ENCODE measurements at regions not wholly inside any gene's neighbourhood (a gene's known extent, or its start where the extent isn't known, plus 50 kb on each side); places are given as distances from the start of the nearest gene placed in this dataset.
"Not testable (repeated sequence)": the region's sequence is repeated elsewhere in the genome, so short reads cannot be mapped to it uniquely, and the experiment has no call there.

GRCh38 chr4:12016729-12017128, 588.0 kb upstream of the HS3ST1 start:
- Histone ChIP-seq H3K4me1 (ENCODE audit: control insufficient read depth, insufficient read depth, low read length) (no peaks in the 10 kb centered on the region), H3K9ac (ENCODE audit: low read depth, low read length) (no peak overlapping the region), H3K9me3 (replicated peaks; ENCODE audit: low read length) (peaks cover 3% of the 10 kb centered on the region), H3K27me3 (ENCODE audit: control insufficient read depth, insufficient read depth, low read length) (no peaks in the 10 kb centered on the region), H3K4me2 (ENCODE audit: low read length) (no peak overlapping the region), H3K4me3 (ENCODE audit: low read length) (no peak overlapping the region), H3K36me3 (ENCODE audit: insufficient read depth, low read length) (no peaks in the 10 kb centered on the region)

- Histone ChIP-seq H3K36me3 (ENCODE audit: insufficient read depth, low read length) (no peaks in the 10 kb centered on the region), H3K9me3 (replicated peaks; ENCODE audit: low read length) (peaks cover 6% of the 10 kb centered on the region), H3K27me3 (ENCODE audit: control insufficient read depth, insufficient read depth, low read length) (no peaks in the 10 kb centered on the region)
These were observed 576.8 kb upstream of the HS3ST1 start for GRCh38 chr4:12005471-12005870.

GRCh38 chr4:11996581-11996980, 567.9 kb upstream of the HS3ST1 start:
- not testable (repeated sequence) for H3K36me3 ChIP-seq (ENCODE audit: insufficient read depth, low read length); H3K4me2 ChIP-seq (ENCODE audit: low read length)

More at GRCh38 chr4:12005471-12005870, 576.8 kb upstream of the HS3ST1 start:
- Histone ChIP-seq H3K4me3 (ENCODE audit: low read length) (no peak overlapping the region), H3K4me1 (ENCODE audit: control insufficient read depth, insufficient read depth, low read length) (no peaks in the 10 kb centered on the region), H3K9ac (ENCODE audit: low read depth, low read length) (no peak overlapping the region), H3K4me2 (ENCODE audit: low read length) (no peak overlapping the region)

GRCh38 chr4:11976726-11977263, 548.1 kb upstream of the HS3ST1 start:
- Histone ChIP-seq H3K9me3 (replicated peaks; ENCODE audit: low read length) (no peaks in the 10 kb centered on the region), H3K4me2 (ENCODE audit: low read length) (no peak overlapping the region)

More at GRCh38 chr4:11996581-11996980, 567.9 kb upstream of the HS3ST1 start:
- not testable (repeated sequence) for H3K4me1 ChIP-seq (ENCODE audit: control insufficient read depth, insufficient read depth, low read length); H3K27me3 ChIP-seq (ENCODE audit: control insufficient read depth, insufficient read depth, low read length); H3K9ac ChIP-seq (ENCODE audit: low read depth, low read length); H3K4me3 ChIP-seq (ENCODE audit: low read length); H3K9me3 ChIP-seq (replicated peaks; ENCODE audit: low read length)

GRCh38 chr4:11973270-11973669, 544.6 kb upstream of the HS3ST1 start:
- Histone ChIP-seq H3K27me3 (ENCODE audit: control insufficient read depth, insufficient read depth, low read length) (no peaks in the 10 kb centered on the region), H3K9ac (ENCODE audit: low read depth, low read length) (no peak overlapping the region), H3K9me3 (replicated peaks; ENCODE audit: low read length) (peaks cover 2% of the 10 kb centered on the region), H3K4me3 (ENCODE audit: low read length) (no peak overlapping the region), H3K36me3 (ENCODE audit: insufficient read depth, low read length) (no peaks in the 10 kb centered on the region), H3K4me2 (ENCODE audit: low read length) (no peak overlapping the region), H3K4me1 (ENCODE audit: control insufficient read depth, insufficient read depth, low read length) (no peaks in the 10 kb centered on the region)

More at GRCh38 chr4:11976726-11977263, 548.1 kb upstream of the HS3ST1 start:
- Histone ChIP-seq H3K4me1 (ENCODE audit: control insufficient read depth, insufficient read depth, low read length) (no peaks in the 10 kb centered on the region), H3K27me3 (ENCODE audit: control insufficient read depth, insufficient read depth, low read length) (no peaks in the 10 kb centered on the region), H3K36me3 (ENCODE audit: insufficient read depth, low read length) (no peaks in the 10 kb centered on the region), H3K4me3 (ENCODE audit: low read length) (no peak overlapping the region), H3K9ac (ENCODE audit: low read depth, low read length) (no peak overlapping the region)

GRCh38 chr4:11970754-11971153, 542.1 kb upstream of the HS3ST1 start:
- Histone ChIP-seq H3K4me3 (ENCODE audit: low read length) (no peak overlapping the region), H3K27me3 (ENCODE audit: control insufficient read depth, insufficient read depth, low read length) (no peaks in the 10 kb centered on the region), H3K9me3 (replicated peaks; ENCODE audit: low read length) (peaks cover 6% of the 10 kb centered on the region), H3K4me2 (ENCODE audit: low read length) (no peak overlapping the region), H3K36me3 (ENCODE audit: insufficient read depth, low read length) (no peaks in the 10 kb centered on the region), H3K4me1 (ENCODE audit: control insufficient read depth, insufficient read depth, low read length) (no peaks in the 10 kb centered on the region), H3K9ac (ENCODE audit: low read depth, low read length) (no peak overlapping the region)

GRCh38 chr4:11966782-11967181, 538.1 kb upstream of the HS3ST1 start:
- H3K9ac ChIP-seq (ENCODE audit: low read depth, low read length), result no peak overlapping the region
- no peaks in the 10 kb centered on the region for H3K36me3 ChIP-seq (ENCODE audit: insufficient read depth, low read length)
- H3K4me2 ChIP-seq (ENCODE audit: low read length), result no peak overlapping the region
- no peak overlapping the region for H3K4me3 ChIP-seq (ENCODE audit: low read length)
- no peaks in the 10 kb centered on the region for H3K4me1 ChIP-seq (ENCODE audit: control insufficient read depth, insufficient read depth, low read length)
- peaks cover 19% of the 10 kb centered on the region for H3K9me3 ChIP-seq (replicated peaks; ENCODE audit: low read length)
- H3K27me3 ChIP-seq (ENCODE audit: control insufficient read depth, insufficient read depth, low read length), result no peaks in the 10 kb centered on the region

GRCh38 chr4:11954093-11954492, 525.4 kb upstream of the HS3ST1 start:
- Histone ChIP-seq H3K9me3 (replicated peaks; ENCODE audit: low read length) (peaks cover 4% of the 10 kb centered on the region), H3K36me3 (ENCODE audit: insufficient read depth, low read length) (no peaks in the 10 kb centered on the region), H3K27me3 (ENCODE audit: control insufficient read depth, insufficient read depth, low read length) (no peaks in the 10 kb centered on the region), H3K9ac (ENCODE audit: low read depth, low read length) (no peak overlapping the region), H3K4me2 (ENCODE audit: low read length) (no peak overlapping the region), H3K4me3 (ENCODE audit: low read length) (no peak overlapping the region), H3K4me1 (ENCODE audit: control insufficient read depth, insufficient read depth, low read length) (no peaks in the 10 kb centered on the region)

GRCh38 chr4:11949355-11949754, 520.7 kb upstream of the HS3ST1 start:
- Histone ChIP-seq H3K9ac (ENCODE audit: low read depth, low read length) (no peak overlapping the region), H3K9me3 (replicated peaks; ENCODE audit: low read length) (no peaks in the 10 kb centered on the region), H3K36me3 (ENCODE audit: insufficient read depth, low read length) (no peaks in the 10 kb centered on the region), H3K4me2 (ENCODE audit: low read length) (no peak overlapping the region), H3K27me3 (ENCODE audit: control insufficient read depth, insufficient read depth, low read length) (no peaks in the 10 kb centered on the region), H3K4me1 (ENCODE audit: control insufficient read depth, insufficient read depth, low read length) (no peaks in the 10 kb centered on the region), H3K4me3 (ENCODE audit: low read length) (no peak overlapping the region)

- H3K9ac ChIP-seq (ENCODE audit: low read depth, low read length), result not testable (repeated sequence)
These were observed 518.9 kb upstream of the HS3ST1 start for GRCh38 chr4:11947629-11948028.

GRCh38 chr4:11937941-11938340, 509.2 kb upstream of the HS3ST1 start:
- Histone ChIP-seq H3K4me2 (ENCODE audit: low read length) (no peak overlapping the region), H3K27me3 (ENCODE audit: control insufficient read depth, insufficient read depth, low read length) (no peaks in the 10 kb centered on the region), H3K9ac (ENCODE audit: low read depth, low read length) (no peak overlapping the region), H3K9me3 (replicated peaks; ENCODE audit: low read length) (peaks cover 6% of the 10 kb centered on the region), H3K4me3 (ENCODE audit: low read length) (no peak overlapping the region), H3K36me3 (ENCODE audit: insufficient read depth, low read length) (no peaks in the 10 kb centered on the region), H3K4me1 (ENCODE audit: control insufficient read depth, insufficient read depth, low read length) (no peaks in the 10 kb centered on the region)

More at GRCh38 chr4:11947629-11948028, 518.9 kb upstream of the HS3ST1 start:
- H3K4me1 ChIP-seq (ENCODE audit: control insufficient read depth, insufficient read depth, low read length); H3K4me3 ChIP-seq (ENCODE audit: low read length); H3K36me3 ChIP-seq (ENCODE audit: insufficient read depth, low read length); H3K27me3 ChIP-seq (ENCODE audit: control insufficient read depth, insufficient read depth, low read length); H3K9me3 ChIP-seq (replicated peaks; ENCODE audit: low read length); H3K4me2 ChIP-seq (ENCODE audit: low read length): not testable (repeated sequence)

- H3K4me1 ChIP-seq (ENCODE audit: control insufficient read depth, insufficient read depth, low read length), result no peaks in the 10 kb centered on the region
- H3K27me3 ChIP-seq (ENCODE audit: control insufficient read depth, insufficient read depth, low read length), result no peaks in the 10 kb centered on the region
- H3K4me3 ChIP-seq (ENCODE audit: low read length), result no peak overlapping the region
- H3K9ac ChIP-seq (ENCODE audit: low read depth, low read length), result no peak overlapping the region
- H3K4me2 ChIP-seq (ENCODE audit: low read length), result no peak overlapping the region
- no peaks in the 10 kb centered on the region for H3K36me3 ChIP-seq (ENCODE audit: insufficient read depth, low read length)
- H3K9me3 ChIP-seq (replicated peaks; ENCODE audit: low read length), result peaks cover 2% of the 10 kb centered on the region
These were observed 502.6 kb upstream of the HS3ST1 start for GRCh38 chr4:11931266-11931820.
